ENCODE measurements at regions not wholly inside any gene's neighbourhood (a gene's known extent, or its start where the extent isn't known, plus 50 kb on each side); places are given as distances from the start of the nearest gene placed in this dataset.
"Not testable (repeated sequence)": the region's sequence is repeated elsewhere in the genome, so short reads cannot be mapped to it uniquely, and the experiment has no call there.

GRCh38 chr3:137854533-137855261 is 90.6 kb downstream of the SOX14 start:
- H3K4me1 ChIP-seq (ENCODE audit: low read depth): no peaks in the 10 kb centered on the region
- no peak overlapping the region for H3K27ac ChIP-seq
- no peaks in the 10 kb centered on the region for H3K9me3 ChIP-seq (ENCODE audit: low read depth)
- no peak for TF ChIP-seq CTCF (IDR thresholded peaks at IDR 0.05; ENCODE audit: low read depth, low read length)
- no peak overlapping the region for H3K4me3 ChIP-seq
- H3K27me3 ChIP-seq: peaks cover 78% of the 10 kb centered on the region
- no peaks in the 10 kb centered on the region for H3K36me3 ChIP-seq
- no peak for DNase-seq (ENCODE audit: low read depth in 1 of 2, low spot score in 1 of 2)

GRCh38 chr3:137866001-137866400 is 101.9 kb downstream of the SOX14 start:
- no peaks in the 10 kb centered on the region for H3K9me3 ChIP-seq (ENCODE audit: low read depth)
- DNase-seq (ENCODE audit: low read depth in 1 of 2, low spot score in 1 of 2): no peak
- no peak overlapping the region for H3K4me3 ChIP-seq
- no peak for TF ChIP-seq CTCF (IDR thresholded peaks at IDR 0.05; ENCODE audit: low read depth, low read length)
- no peak overlapping the region for H3K27ac ChIP-seq
- peaks cover 31% of the 10 kb centered on the region for H3K27me3 ChIP-seq
- H3K36me3 ChIP-seq: no peaks in the 10 kb centered on the region
- H3K4me1 ChIP-seq (ENCODE audit: low read depth): peaks cover 8% of the 10 kb centered on the region

GRCh38 chr3:137866933-137867332 is 102.8 kb downstream of the SOX14 start:
- peaks cover 31% of the 10 kb centered on the region for H3K27me3 ChIP-seq
- no peak overlapping the region for H3K27ac ChIP-seq
- peaks cover 1% of the 10 kb centered on the region for H3K4me1 ChIP-seq (ENCODE audit: low read depth)
- TF ChIP-seq CTCF (IDR thresholded peaks at IDR 0.05; ENCODE audit: low read depth, low read length): no peak
- H3K4me3 ChIP-seq: no peak overlapping the region
- no peaks in the 10 kb centered on the region for H3K9me3 ChIP-seq (ENCODE audit: low read depth)
- no peak for DNase-seq (ENCODE audit: low read depth in 1 of 2, low spot score in 1 of 2)
- H3K36me3 ChIP-seq: no peaks in the 10 kb centered on the region

GRCh38 chr3:137867611-137868010 is 103.5 kb downstream of the SOX14 start:
- Histone ChIP-seq H3K27me3 (peaks cover 28% of the 10 kb centered on the region), H3K27ac (no peak overlapping the region), H3K4me1 (ENCODE audit: low read depth) (no peaks in the 10 kb centered on the region), H3K9me3 (ENCODE audit: low read depth) (no peaks in the 10 kb centered on the region), H3K36me3 (no peaks in the 10 kb centered on the region), H3K4me3 (no peak overlapping the region)
- no peak for DNase-seq (ENCODE audit: low read depth in 1 of 2, low spot score in 1 of 2)
- TF ChIP-seq CTCF (IDR thresholded peaks at IDR 0.05; ENCODE audit: low read depth, low read length): no peak

- H3K36me3 ChIP-seq: no peaks in the 10 kb centered on the region
- H3K9me3 ChIP-seq (ENCODE audit: low read depth): no peaks in the 10 kb centered on the region
- no peaks in the 10 kb centered on the region for H3K4me1 ChIP-seq (ENCODE audit: low read depth)
- TF ChIP-seq CTCF (IDR thresholded peaks at IDR 0.05; ENCODE audit: low read depth, low read length): no peak
- H3K4me3 ChIP-seq: no peak overlapping the region
- no peak for DNase-seq (ENCODE audit: low read depth in 1 of 2, low spot score in 1 of 2)
- peaks cover 15% of the 10 kb centered on the region for H3K27me3 ChIP-seq
- H3K27ac ChIP-seq: no peak overlapping the region
These were observed 104.9 kb downstream of the SOX14 start for GRCh38 chr3:137869022-137869421.

- not testable (repeated sequence) for H3K4me1 ChIP-seq (ENCODE audit: low read depth); H3K4me3 ChIP-seq; H3K27ac ChIP-seq; DNase-seq (ENCODE audit: low read depth in 1 of 2, low spot score in 1 of 2); H3K36me3 ChIP-seq; H3K9me3 ChIP-seq (ENCODE audit: low read depth); H3K27me3 ChIP-seq
These were observed 108.5 kb downstream of the SOX14 start for GRCh38 chr3:137872589-137872988.

GRCh38 chr3:137896842-137897241 is 113.1 kb upstream of the CLDN18 start:
- H3K36me3 ChIP-seq; H3K4me1 ChIP-seq (ENCODE audit: low read depth); H3K9me3 ChIP-seq (ENCODE audit: low read depth); DNase-seq (ENCODE audit: low read depth in 1 of 2, low spot score in 1 of 2); H3K4me3 ChIP-seq; H3K27me3 ChIP-seq; H3K27ac ChIP-seq: not testable (repeated sequence)
